ENCODE measurements at regions not wholly inside any gene's neighbourhood (a gene's known extent, or its start where the extent isn't known, plus 50 kb on each side); places are given as distances from the start of the nearest gene placed in this dataset.
"Not testable (repeated sequence)": the region's sequence is repeated elsewhere in the genome, so short reads cannot be mapped to it uniquely, and the experiment has no call there.

- TF ChIP-seq, protein P1, sequence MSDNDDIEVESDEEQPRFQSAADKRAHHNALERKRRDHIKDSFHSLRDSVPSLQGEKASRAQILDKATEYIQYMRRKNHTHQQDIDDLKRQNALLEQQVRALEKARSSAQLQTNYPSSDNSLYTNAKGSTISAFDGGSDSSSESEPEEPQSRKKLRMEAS (IDR thresholded peaks at IDR 0.05; ENCODE audit: low read depth, low read length), result no peak
- TF ChIP-seq MYC (IDR thresholded peaks at IDR 0.05; ENCODE audit: low read depth, low read length) (no peak), CTCF (IDR thresholded peaks at IDR 0.05; ENCODE audit: low read depth, low read length) (no peak), POLR2A (IDR thresholded peaks at IDR 0.05; ENCODE audit: extremely low read depth, insufficient read length) (no peak)
- no peak for DNase-seq (ENCODE audit: low read depth)
- no peak overlapping the region for H3K4me3 ChIP-seq (ENCODE audit: low read depth, low read length)
Observed at GRCh38 chr7:29627631-29628030, 64.0 kb downstream of the PRR15 start.

GRCh38 chr7:29629507-29629906 is 65.9 kb downstream of the PRR15 start:
- DNase-seq (ENCODE audit: low read depth), result no peak
- no peak overlapping the region for H3K4me3 ChIP-seq (ENCODE audit: low read depth, low read length)
- no peak for TF ChIP-seq POLR2A (IDR thresholded peaks at IDR 0.05; ENCODE audit: extremely low read depth, insufficient read length)
- TF ChIP-seq, protein P1 (IDR thresholded peaks at IDR 0.05; ENCODE audit: low read depth, low read length), result no peak
- no peak for TF ChIP-seq CTCF (IDR thresholded peaks at IDR 0.05; ENCODE audit: low read depth, low read length)
- no peak for TF ChIP-seq MYC (IDR thresholded peaks at IDR 0.05; ENCODE audit: low read depth, low read length)

- not testable (repeated sequence) for H3K4me3 ChIP-seq (ENCODE audit: low read depth, low read length)
- DNase-seq (ENCODE audit: low read depth), result peak; percentile 57
- TF ChIP-seq CTCF (IDR thresholded peaks at IDR 0.05; ENCODE audit: low read depth, low read length), result peak; percentile 65
Observed at GRCh38 chr7:29635067-29636008, 71.7 kb downstream of the PRR15 start.

DNA sequence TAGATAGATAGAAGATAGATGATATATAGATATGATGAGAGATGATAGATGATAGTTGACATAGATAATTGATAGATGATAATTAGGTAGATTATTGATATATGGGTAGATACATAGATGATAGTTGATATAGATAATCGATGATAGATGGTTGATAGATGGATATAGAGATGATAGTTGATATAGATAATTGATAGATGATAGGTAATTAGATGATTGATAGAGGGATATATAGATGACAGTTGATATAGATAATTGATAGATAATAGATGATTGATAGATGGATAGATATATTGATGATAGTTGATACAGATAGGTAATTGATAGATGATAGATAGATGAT is 72.3 kb downstream of the PRR15 start:
- no peak for TF ChIP-seq CTCF (IDR thresholded peaks at IDR 0.05; ENCODE audit: low read depth, low read length)
- TF ChIP-seq MYC (IDR thresholded peaks at IDR 0.05; ENCODE audit: low read depth, low read length), result no peak
- TF ChIP-seq, protein P1 (IDR thresholded peaks at IDR 0.05; ENCODE audit: low read depth, low read length), result no peak
- no peak for TF ChIP-seq POLR2A (IDR thresholded peaks at IDR 0.05; ENCODE audit: extremely low read depth, insufficient read length)
- H3K4me3 ChIP-seq (ENCODE audit: low read depth, low read length), result no peak overlapping the region
- no peak for DNase-seq (ENCODE audit: low read depth)

DNA sequence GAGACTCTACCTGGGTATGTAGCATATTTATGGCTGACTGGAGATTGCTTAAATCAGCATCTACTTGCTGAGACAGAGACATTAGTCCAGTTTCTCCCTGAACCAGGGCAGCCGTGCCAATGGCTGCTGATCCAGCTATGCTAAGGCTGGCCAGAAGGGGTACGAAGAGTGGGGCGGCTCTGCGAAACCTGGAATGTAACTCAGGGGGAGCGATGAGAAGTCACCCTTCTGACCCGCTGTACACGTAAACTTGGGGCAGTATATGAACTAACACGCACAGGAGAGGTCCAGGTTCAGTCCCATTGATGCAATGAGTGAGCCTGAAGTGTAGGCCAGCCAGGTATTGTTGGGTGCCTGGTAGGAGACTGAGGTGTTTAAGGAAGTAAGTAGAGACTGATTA is 73.7 kb downstream of the PRR15 start:
- no peak overlapping the region for H3K4me3 ChIP-seq (ENCODE audit: low read depth, low read length)
- no peak for TF ChIP-seq MYC (IDR thresholded peaks at IDR 0.05; ENCODE audit: low read depth, low read length)
- DNase-seq (ENCODE audit: low read depth), result no peak

DNA sequence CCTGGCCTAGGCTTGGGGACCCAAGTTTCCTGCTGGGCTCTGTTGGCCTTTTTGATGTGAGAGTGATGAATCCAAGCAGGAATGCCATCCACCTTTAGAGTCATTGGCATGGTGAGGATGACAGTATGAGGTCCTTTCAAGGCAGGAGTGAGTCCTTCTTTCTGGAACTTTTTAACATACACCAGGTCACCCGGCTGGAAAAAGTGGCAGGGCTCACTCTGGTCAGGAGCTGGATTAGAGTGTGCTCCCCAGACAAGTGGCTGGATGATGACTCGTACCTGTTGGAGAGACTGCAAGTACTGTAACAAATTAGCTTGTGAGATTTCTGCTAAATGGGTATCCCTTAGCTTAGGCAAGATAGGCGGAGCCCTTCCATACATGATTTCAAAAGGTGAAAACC is 75.2 kb downstream of the PRR15 start:
- not testable (repeated sequence) for DNase-seq (ENCODE audit: low read depth)

GRCh38 chr7:29639386-29639785 is 75.8 kb downstream of the PRR15 start:
- no peak overlapping the region for H3K4me3 ChIP-seq (ENCODE audit: low read depth, low read length)
- DNase-seq (ENCODE audit: low read depth), result no peak
- TF ChIP-seq POLR2A (IDR thresholded peaks at IDR 0.05; ENCODE audit: extremely low read depth, insufficient read length) (no peak), MYC (IDR thresholded peaks at IDR 0.05; ENCODE audit: low read depth, low read length) (no peak), CTCF (IDR thresholded peaks at IDR 0.05; ENCODE audit: low read depth, low read length) (no peak)
- TF ChIP-seq, protein P1 (IDR thresholded peaks at IDR 0.05; ENCODE audit: low read depth, low read length), result no peak

More for the DNA sequence above, 75.2 kb downstream of the PRR15 start:
- not testable (repeated sequence) for H3K4me3 ChIP-seq (ENCODE audit: low read depth, low read length)
